Gastrocnemius medialis (tissue), 4 donors: ENCODE measurements at regions not wholly inside any gene's neighbourhood (a gene's known extent, or its start where the extent isn't known, plus 50 kb on each side); places are given as distances from the start of the nearest gene placed in this dataset.

Source experiments
- CTCF ChIP-seq, 5 experiments: fragments of 450-650 bp in 3 of 5; fragments of 200-600 bp in 2 of 5; sonication (generic) in 2 of 5; IDR thresholded peaks in 4 of 5; conservative IDR thresholded peaks in 1 of 5; 1 replicate in 4 of 5; 2 replicates in 1 of 5; pipeline ENCODE4 v1.5.1; 2016 to 2019; ENCODE audit warnings: antibody characterized with exemption in 5 of 5, mild to moderate bottlenecking in 3 of 5, moderate library complexity in 3 of 5
- POLR2A ChIP-seq, 2 donors: fragments of 450-650 bp; IDR thresholded peaks; one replicate each; pipeline ENCODE4 v1.6.1; 2017; ENCODE audit warnings: antibody characterized with exemption in 2 of 2, mild to moderate bottlenecking in 2 of 2, moderate library complexity in 2 of 2

GRCh38 chr2:106606652-106607051, 119.5 kb downstream of the CD8B2 start:
- TF ChIP-seq CTCF (IDR thresholded peaks at IDR 0.05 in 4 of 5, conservative IDR thresholded peaks at IDR 0.05 in 1 of 5) (no peak), POLR2A (IDR thresholded peaks at IDR 0.05) (no peak)
